Prostate gland (tissue), 2 donors: ENCODE measurements at regions not wholly inside any gene's neighbourhood (a gene's known extent, or its start where the extent isn't known, plus 50 kb on each side); places are given as distances from the start of the nearest gene placed in this dataset.

Source experiments
- CTCF ChIP-seq, 4 experiments: fragments of 200-600 bp in 2 of 4; fragments of 450-650 bp in 2 of 4; sonication (generic) in 2 of 4; IDR thresholded peaks; 1 replicate in 3 of 4; 2 replicates in 1 of 4; pipeline ENCODE4 v1.5.1; 2016 to 2019; ENCODE audit warnings: antibody characterized with exemption in 4 of 4, mild to moderate bottlenecking in 2 of 4, moderate library complexity in 2 of 4
- POLR2AphosphoS5 ChIP-seq: sonication (generic); formaldehyde crosslinking; IDR thresholded peaks from one replicate; pipeline ENCODE4 v1.6.1; 2017; ENCODE audit warnings: antibody characterized with exemption

GRCh38 chr2:150371044-150371818, 116.2 kb downstream of the RND3 start:
- TF ChIP-seq POLR2AphosphoS5, result no peak
- TF ChIP-seq CTCF (IDR thresholded peaks at IDR 0.05), result no peak
